Adrenal gland (tissue), 5 donors: ENCODE measurements at regions not wholly inside any gene's neighbourhood (a gene's known extent, or its start where the extent isn't known, plus 50 kb on each side); places are given as distances from the start of the nearest gene placed in this dataset.

Source experiments
- CTCF ChIP-seq, 6 experiments: fragments of 450-650 bp in 4 of 6; fragments of 200-600 bp in 2 of 6; sonication (generic) in 1 of 6; IDR thresholded peaks; 1 replicate in 5 of 6; 2 replicates in 1 of 6; pipeline versions ENCODE4 v1.5.1 to v1.8.0; 2016 to 2021; ENCODE audit warnings: antibody characterized with exemption in 6 of 6, mild to moderate bottlenecking in 2 of 6, moderate library complexity in 1 of 6
- POLR2A ChIP-seq, 2 donors: fragments of 450-650 bp; IDR thresholded peaks; one replicate each; pipeline ENCODE4 v1.6.1; 2017; ENCODE audit warnings: antibody characterized with exemption in 2 of 2, mild to moderate bottlenecking in 2 of 2, moderate library complexity in 1 of 2
- donor health status: DM: no; HTN: no; CAD: no.

- no peak for TF ChIP-seq POLR2A (IDR thresholded peaks at IDR 0.05)
- TF ChIP-seq CTCF (IDR thresholded peaks at IDR 0.05), result no peak
These were observed 120.9 kb upstream of the SPATS2L start for GRCh38 chr2:200185628-200186000.
